Left ventricle myocardium superior (tissue), 1 donor: ENCODE measurements at regions not wholly inside any gene's neighbourhood (a gene's known extent, or its start where the extent isn't known, plus 50 kb on each side); places are given as distances from the start of the nearest gene placed in this dataset.
"Not testable (repeated sequence)": the region's sequence is repeated elsewhere in the genome, so short reads cannot be mapped to it uniquely, and the experiment has no call there.

Source experiments
- ATAC-seq: fragments of 200-7000 bp; cut with Tn5 transposase; one replicate; pipeline ENCODE4 v1.9.1; 2020; ENCODE audit warnings: mild to moderate bottlenecking, moderate library complexity
- DNase-seq: peaks from one replicate; pipeline ENCODE4 v3.0.0-alpha.2; 2020
- intact Hi-C: fragments of 100-400 bp; cut with micrococcal nuclease; formaldehyde crosslinking; loops from one replicate; pipeline ENCODE4 v1.11.0; 2022
- donor health status: DM: no; HTN: yes; CAD: no; lungs with severe emphysema.

- intact Hi-C loops: no loop called here
- ATAC-seq (no peak), DNase-seq (no peak)
Measured at GRCh38 chr13:63901630-63902029, 2486.0 kb upstream of the PCDH20 start.

GRCh38 chr13:63900406-63900805 lies 2484.8 kb upstream of the PCDH20 start:
- ATAC-seq (no peak), DNase-seq (no peak)
- intact Hi-C loops: no loop called here

GRCh38 chr13:63896321-63896720 lies 2480.7 kb upstream of the PCDH20 start:
- intact Hi-C loops: no loop called here
- DNase-seq (no peak), ATAC-seq (no peak)

- DNase-seq (no peak), ATAC-seq (no peak)
- intact Hi-C loops: no loop called here
Measured at GRCh38 chr13:63882052-63882451, 2466.4 kb upstream of the PCDH20 start.

- DNase-seq (no peak), ATAC-seq (no peak)
- intact Hi-C loops: no loop called here
Measured at GRCh38 chr13:63880705-63881104, 2465.1 kb upstream of the PCDH20 start.

GRCh38 chr13:63873936-63874335 lies 2458.3 kb upstream of the PCDH20 start:
- intact Hi-C loops: no loop called here
- no peak for DNase-seq
- no peak for ATAC-seq

- intact Hi-C loops: no loop called here
- ATAC-seq: no peak
- DNase-seq: no peak
Measured at GRCh38 chr13:63864171-63864902, 2448.7 kb upstream of the PCDH20 start.

- ATAC-seq (no peak), DNase-seq (no peak)
- intact Hi-C loops: no loop called here
Measured at GRCh38 chr13:63855457-63856118, 2439.9 kb upstream of the PCDH20 start.

- intact Hi-C loops: no loop called here
- DNase-seq: no peak
- ATAC-seq: no peak
Measured at GRCh38 chr13:63853816-63854215, 2438.2 kb upstream of the PCDH20 start.

GRCh38 chr13:63851526-63851925 lies 2435.9 kb upstream of the PCDH20 start:
- ATAC-seq (no peak), DNase-seq (no peak)
- intact Hi-C loops: no loop called here

GRCh38 chr13:63843766-63844699 lies 2428.4 kb upstream of the PCDH20 start:
- intact Hi-C loops: no loop called here
- DNase-seq (no peak), ATAC-seq (no peak)

GRCh38 chr13:63842102-63842501 lies 2426.5 kb upstream of the PCDH20 start:
- DNase-seq (no peak), ATAC-seq (no peak)
- intact Hi-C loops: no loop called here

GRCh38 chr13:63840551-63841421 lies 2425.1 kb upstream of the PCDH20 start:
- intact Hi-C loops: no loop called here
- DNase-seq (no peak), ATAC-seq (no peak)

- intact Hi-C loops: no loop called here
- ATAC-seq (no peak), DNase-seq (no peak)
Measured at GRCh38 chr13:63838366-63839110, 2422.9 kb upstream of the PCDH20 start.

- DNase-seq, ATAC-seq, intact Hi-C loops: not testable (repeated sequence)
Measured at GRCh38 chr13:63837701-63838100, 2422.1 kb upstream of the PCDH20 start.

GRCh38 chr13:63829609-63830008 lies 2414.0 kb upstream of the PCDH20 start:
- DNase-seq, intact Hi-C loops, ATAC-seq: not testable (repeated sequence)

GRCh38 chr13:63821785-63822184 lies 2406.1 kb upstream of the PCDH20 start:
- DNase-seq, intact Hi-C loops, ATAC-seq: not testable (repeated sequence)

- DNase-seq, ATAC-seq, intact Hi-C loops: not testable (repeated sequence)
Measured at GRCh38 chr13:63811428-63812004, 2395.9 kb upstream of the PCDH20 start.
